T-helper 9 cell (primary cell): ENCODE measurements at regions not wholly inside any gene's neighbourhood (a gene's known extent, or its start where the extent isn't known, plus 50 kb on each side); places are given as distances from the start of the nearest gene placed in this dataset.
"Not testable (repeated sequence)": the region's sequence is repeated elsewhere in the genome, so short reads cannot be mapped to it uniquely, and the experiment has no call there.

Experiments
- DNase-seq: peaks from one replicate; pipeline ENCODE4 v3.0.0-alpha.2; 2020

DNA sequence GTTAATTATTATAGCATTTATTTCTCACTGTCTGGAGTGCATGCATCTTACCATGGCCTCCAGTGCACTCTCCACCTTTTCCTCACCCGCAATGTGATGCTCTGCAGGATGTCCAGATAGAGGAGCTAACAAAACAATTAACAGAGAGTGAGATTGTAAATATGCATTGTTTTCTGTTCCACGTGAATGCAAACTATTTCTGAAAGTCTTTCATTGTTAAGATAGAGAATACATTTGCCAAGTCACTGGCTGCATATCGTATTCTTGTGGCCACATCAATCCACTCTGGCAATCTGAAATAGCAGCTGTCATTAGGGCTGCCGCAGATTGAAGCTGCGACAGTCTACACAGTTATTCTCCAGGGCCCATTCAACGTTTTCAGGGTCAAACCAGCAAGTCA lies 143.8 kb downstream of the DUSP10 start:
- DNase-seq: no peak

DNA sequence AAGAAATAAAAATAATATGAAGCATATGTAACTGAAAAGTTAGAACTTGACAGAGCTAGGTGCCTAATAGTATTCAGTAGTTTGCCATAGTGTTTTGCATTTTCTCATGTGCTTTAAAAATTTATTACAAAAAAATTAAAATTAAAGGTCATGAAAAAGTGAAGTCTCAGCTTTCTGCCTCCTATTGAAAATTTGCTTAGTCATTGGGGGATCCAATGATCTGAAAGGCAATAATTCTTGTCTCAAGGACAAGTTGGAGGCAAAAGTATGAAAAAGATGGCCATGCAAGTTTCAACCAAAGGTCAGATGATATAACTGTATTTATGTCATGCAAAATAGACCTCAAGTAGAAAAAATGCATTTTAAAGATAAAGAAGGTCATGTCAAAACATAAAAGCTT lies 140.7 kb downstream of the DUSP10 start:
- DNase-seq: no peak

DNA sequence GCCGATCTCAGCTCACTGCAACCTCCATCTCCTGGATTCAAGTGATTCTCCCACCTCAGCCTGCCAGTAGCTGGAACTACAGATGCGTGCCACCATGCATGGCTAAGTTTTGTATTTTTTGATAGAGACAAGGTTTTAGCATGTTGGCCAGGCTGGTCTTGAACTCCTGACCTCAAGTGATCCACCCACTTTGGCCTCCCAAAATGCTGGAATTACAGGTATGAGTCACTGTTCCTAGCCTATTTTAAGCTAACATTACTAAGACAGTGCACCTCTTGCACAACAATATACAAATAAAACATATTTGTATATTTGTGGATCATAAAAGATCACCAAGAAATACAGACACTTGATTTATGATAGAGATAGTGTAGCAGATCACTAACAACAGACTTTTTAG lies 139.1 kb downstream of the DUSP10 start:
- DNase-seq: no peak

DNA sequence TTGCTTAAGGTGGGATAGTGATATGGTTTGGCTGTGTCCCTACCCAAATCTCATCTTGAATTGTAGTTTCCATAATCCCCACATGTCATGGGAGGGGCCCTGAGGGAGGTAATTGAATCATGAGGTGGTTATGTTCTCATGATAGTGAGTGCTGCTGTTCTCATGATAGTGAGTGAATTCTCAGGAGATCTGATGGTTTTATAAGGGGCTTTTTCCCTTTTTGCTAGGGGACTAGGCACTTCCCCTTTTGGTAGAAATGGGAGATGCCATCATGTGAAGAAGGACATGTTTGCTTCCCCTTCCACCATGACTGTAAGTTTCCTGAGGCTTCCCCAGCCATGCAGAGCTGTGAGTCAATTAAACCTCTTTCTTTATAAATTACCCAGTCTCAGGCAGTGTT lies 137.5 kb downstream of the DUSP10 start:
- not testable (repeated sequence) for DNase-seq

DNA sequence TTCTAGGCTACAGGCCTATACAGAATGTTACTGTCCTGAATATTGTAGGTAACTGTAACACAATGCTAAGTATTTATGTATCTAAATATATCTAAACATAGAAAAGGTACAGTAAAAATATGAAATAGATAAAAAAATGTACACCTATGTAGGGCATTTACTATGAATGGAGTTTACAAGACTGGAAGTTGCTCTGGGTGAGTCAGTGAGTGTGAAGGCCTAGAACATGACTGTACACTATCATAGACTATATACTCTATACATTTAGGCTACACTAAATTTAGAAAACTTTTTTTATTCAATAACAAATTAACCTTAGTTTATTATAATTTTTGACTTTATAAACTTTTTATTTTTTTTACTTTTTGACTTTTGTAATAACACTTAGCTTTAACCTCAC lies 136.9 kb downstream of the DUSP10 start:
- DNase-seq: no peak

DNA sequence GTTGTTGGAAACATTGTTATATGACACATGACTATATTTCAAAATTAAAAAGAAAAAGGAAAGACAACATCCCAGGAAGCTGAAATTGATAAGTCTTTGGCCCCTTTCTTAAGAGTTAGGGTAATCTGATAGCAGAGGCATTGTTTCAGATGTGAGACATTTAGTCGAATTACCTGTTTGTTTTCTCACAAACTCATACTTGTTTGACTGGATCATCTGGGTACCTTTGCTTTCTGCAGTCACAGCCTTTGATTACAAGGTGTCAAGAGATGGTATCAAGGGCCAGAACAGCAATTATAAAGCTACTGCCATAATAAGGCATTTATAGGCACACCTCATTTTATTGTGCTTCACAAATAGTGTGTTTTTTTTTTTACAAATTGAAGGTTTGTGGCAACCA lies 136.3 kb downstream of the DUSP10 start:
- no peak for DNase-seq

DNA sequence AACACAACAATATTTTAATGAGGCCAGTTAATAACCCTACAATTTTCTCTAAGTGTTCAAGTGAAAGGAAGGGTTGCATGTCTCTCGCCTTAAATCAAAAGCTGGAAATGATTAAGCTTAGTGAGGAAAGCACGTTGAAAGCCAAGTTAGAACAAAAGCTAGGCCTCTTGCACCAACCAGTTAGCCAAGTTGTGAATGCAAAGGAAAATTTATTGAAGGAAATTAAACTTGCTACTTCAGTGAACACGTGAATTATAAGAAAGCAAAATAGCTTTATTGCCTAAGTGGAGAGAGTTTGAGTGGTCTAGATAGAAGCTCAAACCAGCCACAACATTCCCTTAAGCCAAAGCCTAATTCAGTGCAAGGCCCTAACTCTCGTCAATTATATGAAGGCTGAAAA lies 135.6 kb downstream of the DUSP10 start:
- DNase-seq: no peak

DNA sequence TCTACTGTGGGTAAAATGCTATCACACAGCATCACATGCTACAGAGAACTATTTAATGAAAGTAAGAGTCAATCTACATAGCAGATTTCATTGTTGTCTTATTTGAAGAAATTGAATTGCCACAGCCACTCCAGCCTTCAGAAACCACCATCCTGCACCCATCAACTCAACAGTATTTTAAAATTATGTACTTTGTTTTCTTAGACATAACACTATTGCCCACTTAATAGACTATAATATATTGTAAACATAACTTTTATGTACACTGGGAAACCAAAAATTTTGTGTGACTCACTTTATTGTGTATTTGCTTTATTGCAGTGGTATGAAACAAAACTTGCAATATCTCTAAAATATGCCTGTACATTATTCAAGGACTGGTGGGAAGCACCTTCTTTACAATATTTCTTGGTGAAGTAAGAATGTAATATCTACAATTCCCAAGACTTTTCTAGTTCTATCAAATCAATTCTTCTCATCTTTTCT lies 133.0 kb downstream of the DUSP10 start:
- DNase-seq: no peak

DNA sequence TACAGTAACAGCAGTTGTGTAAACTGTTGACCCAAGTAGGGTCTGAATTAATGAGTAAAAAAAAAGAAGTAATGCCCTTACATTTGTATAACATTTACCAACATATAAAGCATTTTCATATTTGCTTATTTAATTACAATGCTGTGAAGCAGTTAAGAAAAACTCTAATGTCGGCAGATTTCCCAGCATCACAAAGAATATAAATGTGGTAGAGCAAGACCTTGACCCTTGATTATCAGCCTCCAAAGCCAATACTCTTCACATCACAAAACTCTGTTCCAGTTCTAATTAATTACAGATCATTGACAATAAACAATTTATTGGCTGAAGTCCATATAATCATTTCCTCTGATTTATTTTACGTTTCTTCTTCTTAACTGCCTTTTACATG lies 130.2 kb downstream of the DUSP10 start:
- no peak for DNase-seq

DNA sequence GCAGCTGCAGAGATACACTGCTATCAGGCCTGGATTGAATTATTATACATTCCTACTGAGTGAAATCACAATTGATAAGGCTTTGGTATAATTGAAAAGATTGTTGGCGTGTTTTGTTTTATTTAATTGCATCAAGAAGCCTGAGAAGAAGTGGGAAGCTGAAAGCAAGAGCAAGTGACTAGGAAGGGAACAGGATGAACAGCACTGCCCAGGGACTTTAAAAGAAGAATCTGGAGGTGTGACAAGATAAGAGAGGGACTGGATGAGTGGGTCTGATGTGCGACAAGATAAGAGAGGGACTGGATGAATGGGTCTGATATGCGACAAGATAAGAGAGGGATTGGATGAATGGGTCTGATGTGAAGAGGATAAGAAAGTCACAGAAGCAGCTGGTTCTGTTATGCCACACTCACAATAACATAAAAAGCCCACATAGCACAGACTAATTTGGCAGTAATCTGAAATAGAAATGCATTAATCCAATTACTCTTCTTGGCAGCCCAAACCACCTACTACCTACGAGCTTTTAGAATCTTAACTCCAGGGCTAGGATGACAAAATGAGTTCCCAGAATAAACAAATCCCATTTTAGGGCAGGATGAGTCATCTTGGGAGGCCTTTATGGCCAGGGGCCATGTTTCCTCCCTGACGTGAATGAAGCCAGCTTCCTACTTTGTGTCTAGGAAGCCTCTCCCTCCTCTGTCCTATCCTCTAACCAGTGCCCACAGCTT lies 129.7 kb downstream of the DUSP10 start:
- DNase-seq: no peak

DNA sequence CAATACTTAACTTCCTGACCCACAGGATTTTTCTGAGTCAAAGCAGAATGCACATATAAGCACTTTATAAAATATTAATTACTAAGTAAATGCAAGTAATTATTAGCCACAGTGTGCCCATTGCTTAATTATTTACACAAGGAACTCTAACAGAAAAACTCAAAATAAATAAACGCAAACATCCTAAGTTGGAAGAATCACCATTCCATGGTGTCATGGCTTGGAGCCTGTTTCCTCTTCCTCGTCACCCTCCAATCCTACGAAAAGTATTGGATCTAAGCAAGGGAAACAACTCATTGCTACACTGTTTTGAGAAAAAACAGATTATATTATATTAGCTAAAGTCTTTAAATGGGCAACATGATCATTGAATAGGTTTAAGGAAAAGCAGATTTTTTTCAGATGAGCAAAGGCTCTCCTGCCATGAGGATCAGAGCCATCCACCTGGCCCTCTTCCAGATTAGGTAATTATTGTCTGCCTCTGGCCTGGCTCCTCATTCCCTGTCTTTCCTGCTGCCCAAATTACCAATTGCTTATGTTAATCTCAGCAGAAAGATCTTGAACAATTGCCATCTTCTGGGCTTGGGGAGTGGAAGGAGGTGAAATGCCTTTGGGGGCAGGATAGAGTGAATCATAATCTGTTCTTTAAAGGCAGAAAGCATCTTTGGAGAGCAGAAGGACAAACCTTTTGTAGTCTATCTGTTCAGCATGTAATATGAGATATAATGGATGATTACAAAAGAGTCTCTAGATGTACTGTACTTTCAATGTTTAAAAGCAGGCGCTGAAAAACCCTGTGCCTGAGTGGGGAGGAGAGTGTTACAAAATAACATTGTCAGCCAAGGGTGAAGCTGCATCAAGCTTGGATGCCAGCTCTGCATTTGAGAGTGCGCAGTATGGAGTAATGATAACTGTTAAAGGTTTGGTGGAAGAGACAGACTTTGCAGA lies 121.2 kb downstream of the DUSP10 start:
- no peak for DNase-seq

DNA sequence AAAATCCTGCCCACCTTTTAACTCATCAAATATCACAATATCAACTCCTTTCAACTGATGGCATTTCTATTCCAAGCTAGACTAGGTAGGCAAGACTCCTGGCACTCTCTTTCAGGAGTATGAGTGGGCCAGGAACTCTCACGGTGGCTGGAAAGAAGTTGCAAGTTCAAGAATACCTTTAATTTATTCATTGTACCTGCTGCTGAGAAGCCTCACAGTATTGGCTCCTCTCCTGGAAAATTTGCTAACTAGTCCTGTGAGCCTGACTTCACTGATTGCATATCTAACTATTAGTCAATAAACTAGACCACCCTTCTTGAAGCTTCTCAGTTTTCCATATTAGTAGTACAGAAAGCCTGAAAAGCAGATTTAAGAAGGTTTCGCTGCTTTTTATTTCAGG lies 120.2 kb downstream of the DUSP10 start:
- DNase-seq: no peak

DNA sequence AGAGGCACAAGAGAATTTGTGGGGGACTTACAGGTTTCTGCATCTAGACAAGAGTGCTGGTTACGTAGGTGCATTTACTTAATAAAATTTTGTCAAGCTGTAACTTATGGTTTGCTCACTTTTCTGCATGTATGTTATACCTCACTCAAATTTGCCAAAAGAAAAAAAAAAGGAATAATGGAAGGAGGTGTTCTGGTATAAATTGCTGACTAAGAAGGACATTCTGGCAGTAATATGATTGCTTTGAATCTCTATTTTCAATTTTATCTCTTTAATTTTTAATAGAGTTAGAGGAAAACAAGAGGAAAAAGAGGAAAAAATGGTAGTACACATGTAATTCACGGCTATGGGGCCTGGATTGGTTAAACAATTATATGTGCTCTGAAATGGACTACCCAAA lies 119.5 kb downstream of the DUSP10 start:
- DNase-seq: no peak

DNA sequence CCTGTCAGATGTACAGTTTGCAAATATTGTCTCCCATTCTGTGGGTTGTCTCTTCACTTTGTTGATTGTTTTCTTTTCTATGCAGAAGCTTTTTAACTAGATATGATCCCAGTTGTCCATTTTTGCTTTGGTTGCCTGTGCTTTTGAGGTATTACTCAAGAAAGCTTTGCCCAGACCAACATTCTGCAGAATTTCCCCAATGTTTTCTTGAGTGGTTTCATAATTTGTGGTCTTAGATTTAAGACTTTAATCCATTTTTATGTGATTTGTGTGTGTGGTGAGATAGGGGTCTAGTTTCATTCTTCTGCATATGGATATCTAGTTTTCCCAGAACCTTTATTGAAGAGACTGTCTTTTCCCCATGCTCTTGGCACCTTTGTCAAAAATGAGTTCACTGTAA lies 116.9 kb downstream of the DUSP10 start:
- no peak for DNase-seq

DNA sequence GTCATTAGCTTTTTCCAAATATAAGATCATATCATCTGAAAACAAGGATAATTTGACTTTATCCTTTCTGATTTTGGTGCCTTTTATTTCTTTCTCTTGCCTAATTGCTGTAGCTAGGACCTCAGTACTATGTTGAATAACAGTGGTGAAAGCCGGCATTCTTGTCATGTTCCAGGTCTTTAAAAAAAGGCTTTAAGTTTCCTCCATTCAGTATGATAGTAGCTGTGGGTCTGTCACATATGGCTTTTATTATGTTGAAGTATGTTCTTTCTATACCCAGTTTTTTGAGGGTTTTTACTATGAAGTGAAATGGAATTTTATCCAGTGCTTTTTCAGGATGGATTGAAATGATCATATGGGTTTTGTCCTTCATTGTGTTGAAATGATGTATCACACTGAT lies 115.8 kb downstream of the DUSP10 start:
- no peak for DNase-seq

DNA sequence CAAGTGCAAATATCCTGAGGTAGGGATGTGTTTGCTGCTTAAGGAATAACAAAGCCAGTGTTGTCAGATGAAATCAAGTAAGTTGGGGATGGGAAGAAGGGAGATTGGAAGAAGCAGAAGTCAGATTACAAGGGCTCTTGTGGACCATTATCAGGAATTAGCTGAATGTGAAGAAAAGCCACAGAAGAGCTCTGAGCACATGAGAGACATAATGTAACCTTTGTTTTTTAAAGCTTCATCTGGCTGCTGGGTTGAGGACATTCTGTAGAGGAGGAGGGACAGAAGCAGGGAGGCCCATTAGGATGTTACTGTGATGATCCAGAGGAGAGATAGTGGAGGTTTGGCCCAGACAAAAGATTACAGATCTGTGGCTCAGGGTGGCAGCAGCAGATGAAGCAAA lies 111.7 kb downstream of the DUSP10 start:
- DNase-seq: no peak

DNA sequence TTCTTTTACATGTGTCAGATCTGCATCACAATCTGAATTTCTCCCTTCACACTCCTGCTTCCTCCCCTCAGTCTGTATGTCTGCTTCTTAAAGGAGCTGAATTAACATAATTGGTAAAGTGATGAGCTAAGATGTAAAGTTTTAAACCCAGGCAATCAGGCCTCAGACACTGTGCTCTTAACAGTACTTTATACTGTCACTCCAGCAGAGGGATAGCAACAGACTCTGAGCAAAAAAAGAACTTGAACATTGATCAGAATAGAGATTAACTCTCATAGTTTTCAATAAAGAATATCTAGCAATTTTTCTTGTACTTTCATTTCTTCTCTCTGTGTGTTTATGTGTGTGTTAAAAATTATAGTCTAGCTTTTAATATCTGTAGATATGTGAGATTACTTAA lies 110.3 kb downstream of the DUSP10 start:
- no peak for DNase-seq

DNA sequence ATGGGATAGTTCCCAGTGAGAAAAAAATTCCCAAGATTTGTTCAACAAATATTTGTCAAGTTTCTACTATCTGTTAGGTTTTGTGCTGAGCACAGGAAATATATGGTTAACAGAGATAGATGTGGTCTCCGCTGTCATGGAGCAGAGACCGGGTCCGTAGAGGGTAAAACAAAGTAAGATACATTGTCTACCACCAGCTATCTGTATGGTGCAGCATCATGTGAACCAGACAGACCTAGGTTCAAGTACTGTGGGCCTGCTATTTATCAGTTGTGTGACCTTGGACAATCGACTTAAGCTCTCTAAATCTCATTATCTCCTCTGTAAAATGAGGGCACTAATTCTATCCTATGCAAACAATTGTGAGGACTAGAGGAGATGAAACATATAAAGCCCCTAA lies 109.8 kb downstream of the DUSP10 start:
- no peak for DNase-seq

DNA sequence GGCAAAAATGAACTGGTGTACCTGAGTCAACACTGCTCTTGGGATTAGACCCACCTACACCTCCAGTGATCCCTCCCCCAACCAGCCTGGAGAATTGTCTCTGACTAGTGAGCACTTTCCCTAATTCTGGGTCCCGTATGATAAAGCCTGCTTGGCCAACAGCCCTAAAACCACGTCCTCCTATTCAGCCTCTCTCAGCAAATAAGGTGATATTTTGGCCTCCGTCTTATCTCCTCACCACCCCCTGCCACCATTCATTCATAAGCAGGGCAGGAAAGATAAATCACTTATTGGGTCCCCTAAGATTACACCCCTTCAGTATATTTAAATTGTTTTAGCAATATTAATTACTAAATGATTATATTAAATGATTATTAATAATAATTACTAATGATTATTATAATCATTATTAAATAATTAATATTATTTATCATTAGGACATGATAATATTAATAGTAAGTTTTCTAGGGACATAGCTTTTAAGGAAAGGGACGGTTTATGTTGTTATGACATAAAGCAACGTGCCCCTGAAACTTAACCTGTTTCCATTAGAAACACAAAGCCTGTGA lies 108.0 kb downstream of the DUSP10 start:
- no peak for DNase-seq

DNA sequence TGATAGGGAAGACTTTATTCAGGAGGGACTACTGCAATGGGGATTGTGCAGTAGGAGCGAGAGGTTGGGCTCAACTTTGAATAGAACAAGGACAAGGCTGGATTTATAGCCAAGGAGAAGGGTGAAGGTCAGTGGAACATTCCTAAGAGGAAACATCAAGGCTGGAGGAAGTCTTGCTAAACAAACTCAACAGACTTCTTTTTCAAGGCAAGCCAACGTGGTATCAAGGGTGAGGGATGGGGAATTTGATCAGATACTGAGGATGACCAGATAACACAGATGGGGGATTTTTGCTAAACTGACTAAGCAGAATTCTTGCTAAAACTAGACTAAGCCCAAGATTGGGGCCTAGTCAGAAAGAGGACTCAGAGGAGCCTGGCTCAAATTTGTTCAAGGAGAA lies 107.3 kb downstream of the DUSP10 start:
- no peak for DNase-seq

DNA sequence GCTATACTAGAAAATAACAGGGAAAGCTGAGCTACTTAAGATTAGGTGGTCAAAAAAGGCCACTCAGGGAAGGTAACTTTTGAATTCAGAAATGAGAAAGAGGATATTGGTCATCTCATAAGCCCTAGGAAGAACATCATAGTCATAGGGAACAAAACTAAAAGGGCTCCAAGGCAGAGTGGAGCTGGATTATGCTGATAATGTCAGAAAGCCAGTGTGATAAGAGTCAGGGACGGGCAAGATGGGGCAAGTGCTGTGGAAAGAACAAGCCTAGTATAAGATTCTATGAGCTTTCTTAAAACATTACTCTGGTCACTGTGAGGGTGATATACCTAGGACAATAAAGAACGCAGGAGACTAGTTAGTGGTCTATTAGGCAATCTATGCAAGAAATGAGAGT lies 106.6 kb downstream of the DUSP10 start:
- no peak for DNase-seq

DNA sequence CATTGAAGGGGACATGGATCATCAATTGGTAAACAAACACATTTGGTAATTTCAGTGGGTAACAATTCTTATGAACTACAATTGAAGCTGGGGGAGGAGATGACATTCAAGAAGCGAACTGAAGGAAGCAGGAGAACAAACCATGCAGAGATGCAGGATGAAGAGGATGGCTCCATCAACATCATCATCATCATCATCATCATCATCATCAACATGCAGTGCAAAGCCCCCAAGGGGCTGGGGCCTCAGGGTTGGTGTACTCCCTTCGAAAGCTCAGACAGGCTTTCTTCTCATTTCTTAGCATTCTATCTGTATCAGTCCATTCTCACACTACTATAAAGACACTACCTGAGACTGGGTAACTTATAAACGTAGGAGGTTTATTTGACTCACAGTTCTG lies 105.8 kb downstream of the DUSP10 start:
- no peak for DNase-seq

DNA sequence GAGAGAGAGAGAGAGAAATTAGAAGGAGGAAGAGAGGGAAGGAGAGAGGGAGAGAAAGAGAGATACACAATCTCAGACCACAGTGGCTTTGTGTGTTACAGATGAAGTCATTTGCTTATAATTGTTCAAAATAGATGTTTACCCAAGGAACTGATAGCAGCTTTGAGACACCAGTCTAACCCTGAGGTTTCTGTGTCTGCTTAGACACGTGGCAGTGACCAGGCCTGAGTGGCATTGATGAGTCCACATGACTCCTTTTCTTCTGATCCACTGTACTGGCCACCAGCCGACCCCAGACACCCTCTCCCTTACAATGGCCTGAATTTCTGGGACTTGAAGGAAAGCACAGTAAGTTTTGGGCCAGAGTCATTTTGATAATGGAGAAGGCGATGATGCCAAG lies 104.9 kb downstream of the DUSP10 start:
- no peak for DNase-seq

DNA sequence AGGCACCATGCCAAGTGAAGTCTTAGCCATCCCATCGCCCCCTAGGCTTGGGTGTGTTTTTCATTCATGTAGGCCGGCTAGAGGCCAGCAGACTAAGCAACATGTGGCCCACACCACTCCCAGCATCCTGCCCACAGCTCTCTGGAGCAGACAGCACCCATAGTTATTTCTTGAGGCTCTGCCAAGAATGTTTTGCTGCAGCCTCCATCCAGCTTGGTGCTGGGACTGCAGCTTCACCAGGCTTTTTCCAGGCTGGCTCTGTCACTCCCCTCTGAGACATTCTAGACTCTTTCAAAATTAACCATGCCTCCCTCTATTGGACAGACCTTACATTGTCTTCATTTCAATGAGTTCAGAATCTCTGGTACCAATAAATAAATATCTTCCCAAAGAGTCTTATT lies 104.2 kb downstream of the DUSP10 start:
- no peak for DNase-seq
